Stomach smooth muscle (tissue), 2 donors: ENCODE measurements at regions not wholly inside any gene's neighbourhood (a gene's known extent, or its start where the extent isn't known, plus 50 kb on each side); places are given as distances from the start of the nearest gene placed in this dataset.
"Not testable (repeated sequence)": the region's sequence is repeated elsewhere in the genome, so short reads cannot be mapped to it uniquely, and the experiment has no call there.

Experiments used
- H3K27ac ChIP-seq: one replicate; pipeline ENCODE4 v1.7.0; 2013; ENCODE audit warnings: mild to moderate bottlenecking, low read length, inconsistent platforms
- H3K27me3 ChIP-seq, 2 donors: one replicate each; pipeline ENCODE4 v1.7.0; 2013; ENCODE audit warnings: low read length in 2 of 2; ENCODE audit not compliant: insufficient read depth in 2 of 2, control insufficient read depth in 1 of 2
- H3K36me3 ChIP-seq, 2 donors: one replicate each; pipeline ENCODE4 v1.7.0; 2013; ENCODE audit warnings: low read length in 2 of 2; ENCODE audit not compliant: control insufficient read depth in 2 of 2, insufficient read depth in 2 of 2
- H3K4me1 ChIP-seq: one replicate; pipeline ENCODE4 v1.7.0; 2013; ENCODE audit warnings: low read length; ENCODE audit not compliant: control insufficient read depth, insufficient read depth
- H3K4me3 ChIP-seq, 2 donors: one replicate each; pipeline ENCODE4 v1.7.0; 2013; ENCODE audit warnings: low read length in 2 of 2
- H3K9ac ChIP-seq, 2 donors: one replicate each; pipeline ENCODE4 v1.7.0; 2013; ENCODE audit warnings: low read length in 2 of 2, mild to moderate bottlenecking in 1 of 2
- H3K9me3 ChIP-seq, 2 donors: one replicate each; pipeline ENCODE4 v1.7.0; 2013; ENCODE audit warnings: low read length in 2 of 2; ENCODE audit not compliant: control insufficient read depth in 2 of 2
- donor health status: healthy.
- donor health status: Pancreatic carcinoma.

DNA sequence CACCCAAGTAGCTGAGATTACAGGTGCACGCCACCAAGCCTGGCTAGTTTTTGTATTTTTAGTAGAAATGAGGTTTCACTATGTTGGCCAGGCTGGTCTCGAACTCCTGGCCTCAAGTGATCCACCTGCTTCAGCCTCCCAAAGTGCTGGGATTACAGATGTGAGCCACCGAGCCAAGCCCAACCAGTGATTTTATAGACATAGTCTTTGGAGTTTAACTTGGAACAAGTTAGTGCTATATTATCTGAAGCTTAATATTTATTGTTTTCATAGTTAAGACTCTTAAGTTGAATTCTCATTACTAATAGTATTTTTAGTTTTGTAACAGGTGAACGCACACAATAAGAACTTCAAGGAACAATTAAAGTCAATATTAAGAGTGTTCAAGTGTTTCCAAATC lies 122.1 kb downstream of the SPAG6 start:
- H3K27me3 ChIP-seq, H3K4me1 ChIP-seq, H3K36me3 ChIP-seq, H3K9me3 ChIP-seq, H3K4me3 ChIP-seq, H3K27ac ChIP-seq, H3K9ac ChIP-seq: not testable (repeated sequence)

DNA sequence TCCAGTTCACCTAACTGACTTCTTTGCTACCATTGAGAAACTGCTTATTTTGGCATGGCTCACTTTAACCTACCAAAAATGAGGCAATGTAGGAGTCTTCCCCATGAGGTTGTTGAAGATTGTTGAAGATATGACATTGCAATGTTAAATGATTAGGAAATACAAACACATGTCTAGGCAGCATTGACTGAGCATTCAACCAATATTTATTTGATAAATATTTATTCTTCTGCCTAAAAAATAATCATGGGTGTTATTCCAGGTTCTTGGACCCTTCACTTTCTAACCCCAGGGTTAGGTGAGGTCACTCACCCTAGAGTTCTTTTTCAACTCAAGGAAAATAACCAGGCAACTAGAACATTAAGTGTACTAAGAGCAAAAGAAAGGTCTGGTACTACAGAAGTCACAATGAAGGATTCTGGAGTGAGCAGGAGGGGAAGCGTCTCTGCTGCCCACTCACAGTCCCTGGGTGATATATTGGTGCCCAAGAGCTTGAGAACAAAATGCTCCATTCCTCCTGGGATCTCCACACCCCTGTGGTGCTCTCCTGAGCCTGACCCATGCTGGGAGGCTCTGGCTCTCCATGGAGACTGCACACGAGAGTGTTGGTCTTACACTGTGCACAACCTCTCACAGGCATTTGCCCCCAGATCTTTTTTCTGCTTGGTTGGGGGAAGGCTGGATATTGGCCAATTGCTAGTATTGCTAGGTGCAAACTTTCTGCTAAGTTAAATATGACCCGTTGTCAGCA lies 123.4 kb downstream of the SPAG6 start:
- Histone ChIP-seq H3K4me1 (no peaks in the 10 kb centered on the region), H3K27ac (no peak overlapping the region), H3K9ac (no peak overlapping the region), H3K9me3 (no peaks in the 10 kb centered on the region), H3K36me3 (no peaks in the 10 kb centered on the region), H3K27me3 (peaks cover 2 to 5% of the 10 kb centered on the region in 2 donors), H3K4me3 (no peak overlapping the region)

DNA sequence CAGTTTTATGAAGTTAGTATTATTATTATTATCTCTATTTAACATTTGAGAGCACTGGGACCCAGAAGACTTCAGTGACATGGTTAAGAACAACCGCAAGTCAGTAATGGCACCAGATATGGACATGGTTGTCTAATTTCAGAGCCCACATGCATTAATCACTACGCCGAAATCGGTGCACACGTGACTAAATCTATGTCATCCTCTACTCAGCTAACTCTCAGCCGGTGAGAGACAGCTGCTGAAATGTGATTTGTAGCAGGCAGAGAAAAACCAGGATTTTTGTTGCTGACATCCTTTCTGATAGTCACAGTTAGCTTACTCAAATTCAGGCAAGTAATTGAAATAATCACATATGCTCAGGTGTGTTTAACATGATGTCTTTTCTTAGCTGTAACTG lies 127.7 kb downstream of the SPAG6 start:
- no peak overlapping the region for H3K27ac ChIP-seq
- H3K4me3 ChIP-seq, result no peak overlapping the region
- no peaks in the 10 kb centered on the region for H3K9me3 ChIP-seq
- H3K36me3 ChIP-seq, result no peaks in the 10 kb centered on the region
- no peak overlapping the region for H3K9ac ChIP-seq
- H3K27me3 ChIP-seq, result peaks cover 19 to 41% of the 10 kb centered on the region in 2 donors
- H3K4me1 ChIP-seq, result peaks cover 12% of the 10 kb centered on the region

DNA sequence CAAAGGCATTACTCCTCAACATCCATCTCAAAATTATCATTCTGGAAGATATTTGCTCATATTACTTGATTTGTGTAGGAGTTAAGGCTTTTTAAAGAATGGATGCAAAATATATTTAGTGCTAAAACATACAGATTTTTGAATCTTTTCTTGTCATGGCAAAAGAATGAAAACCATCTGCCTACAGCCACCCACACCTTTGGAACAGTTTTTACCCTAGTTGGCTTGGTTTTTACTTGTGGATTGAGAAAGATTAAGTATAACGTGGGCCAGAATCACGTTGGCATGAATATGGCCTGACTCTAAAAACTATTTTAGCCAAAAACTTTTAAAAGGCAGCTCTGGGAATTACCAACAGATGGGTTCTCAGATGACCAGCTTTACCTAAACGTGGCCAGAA lies 128.2 kb downstream of the SPAG6 start:
- Histone ChIP-seq H3K9ac (no peak overlapping the region), H3K4me1 (peaks cover 12% of the 10 kb centered on the region), H3K36me3 (no peaks in the 10 kb centered on the region), H3K9me3 (no peaks in the 10 kb centered on the region), H3K4me3 (no peak overlapping the region), H3K27ac (no peak overlapping the region), H3K27me3 (peaks cover 19 to 43% of the 10 kb centered on the region in 2 donors)

DNA sequence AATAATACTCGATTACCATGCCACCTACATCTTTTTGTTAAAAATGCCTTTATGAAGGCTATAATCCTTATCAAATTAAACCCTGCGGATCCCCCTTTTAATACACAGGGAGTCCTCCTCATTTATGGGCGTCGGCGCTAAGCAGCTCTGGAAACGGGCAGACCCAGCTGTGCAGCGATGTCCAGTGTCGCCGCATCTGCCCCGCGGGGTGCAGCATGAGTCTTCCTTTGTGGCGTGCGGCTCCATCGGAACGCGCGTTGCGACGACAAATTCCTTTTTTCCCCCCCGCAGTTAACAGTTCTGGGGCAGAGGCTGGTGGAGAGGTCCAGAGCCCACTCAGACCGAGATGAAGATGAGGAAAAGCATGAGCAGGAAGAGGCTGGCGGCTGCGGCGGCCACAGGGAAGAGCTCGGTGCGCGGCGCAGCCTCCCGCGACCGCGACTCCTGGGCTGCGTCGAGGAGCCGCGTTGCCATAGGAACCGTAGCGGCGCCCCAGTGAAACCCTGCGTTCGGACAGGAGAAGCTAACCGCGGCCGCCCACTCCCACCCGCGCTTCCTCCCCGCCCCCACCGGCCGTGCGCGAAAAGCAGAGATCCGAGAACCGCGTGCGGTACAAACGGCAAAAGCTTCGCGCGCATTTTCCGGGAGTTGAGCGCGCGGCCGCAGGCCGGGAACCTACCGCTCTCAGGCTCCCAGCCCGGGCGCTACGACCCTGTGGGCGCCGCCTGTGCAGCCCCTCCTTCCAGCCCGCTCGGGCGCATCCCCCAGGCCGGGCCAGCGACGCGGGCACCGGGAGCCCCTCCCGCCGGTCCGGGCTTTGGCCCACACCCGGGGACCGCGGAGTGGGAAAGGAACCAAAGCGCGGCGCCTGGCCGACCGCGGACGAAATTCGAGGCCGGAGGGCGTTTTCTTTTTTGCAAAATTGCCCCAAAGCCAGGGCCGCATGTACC lies 130.6 kb downstream of the SPAG6 start:
- H3K4me3 ChIP-seq, result peak overlapping the region; percentile 12 to 69

DNA sequence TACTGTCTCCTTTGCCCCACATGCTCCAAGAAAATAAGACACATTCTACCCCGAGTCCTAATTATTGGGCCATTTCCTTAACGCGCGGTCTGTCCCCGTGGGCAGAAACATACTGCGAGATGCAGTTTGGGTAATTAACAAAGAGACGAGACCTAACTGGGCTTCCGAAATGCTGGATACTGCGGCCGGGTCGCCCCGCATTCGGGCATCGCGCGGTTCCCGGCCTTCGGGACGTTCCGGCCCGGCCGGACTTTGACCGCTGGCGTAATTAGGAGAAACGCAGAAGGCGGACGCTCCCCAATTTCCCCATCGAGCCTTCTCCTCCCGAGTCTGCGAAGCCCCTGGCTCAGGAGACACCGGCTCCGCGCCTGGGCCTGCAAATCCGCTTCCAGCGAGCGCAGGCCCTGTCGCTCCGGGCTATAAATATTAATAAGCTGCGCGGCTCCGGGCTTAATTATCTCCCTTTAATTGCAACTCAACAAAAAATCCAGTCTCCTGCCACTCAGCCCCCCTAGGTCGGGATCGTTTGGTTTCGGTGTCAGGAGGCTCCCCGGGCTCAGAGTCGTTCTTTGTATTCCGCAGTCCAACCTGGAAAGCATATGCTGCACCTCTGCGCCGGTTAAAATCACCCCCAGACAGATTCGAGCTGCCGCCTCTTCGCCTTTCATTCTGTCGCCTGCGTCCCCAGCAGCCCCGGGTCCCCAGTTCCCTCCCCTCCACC lies 131.5 kb downstream of the SPAG6 start:
- H3K4me1 ChIP-seq, result peaks cover 12% of the 10 kb centered on the region
- no peak overlapping the region for H3K27ac ChIP-seq
- no peak overlapping the region for H3K9ac ChIP-seq
- H3K36me3 ChIP-seq, result no peaks in the 10 kb centered on the region
- H3K4me3 ChIP-seq, result peak overlapping the region; percentile 12 to 69
- H3K9me3 ChIP-seq, result no peaks in the 10 kb centered on the region
- H3K27me3 ChIP-seq, result peaks cover 19 to 43% of the 10 kb centered on the region in 2 donors

More for the DNA sequence above, 130.6 kb downstream of the SPAG6 start:
- Histone ChIP-seq H3K36me3 (no peaks in the 10 kb centered on the region), H3K27ac (no peak overlapping the region), H3K9ac (no peak overlapping the region), H3K27me3 (peaks cover 19 to 43% of the 10 kb centered on the region in 2 donors), H3K9me3 (no peaks in the 10 kb centered on the region), H3K4me1 (peaks cover 12% of the 10 kb centered on the region)

DNA sequence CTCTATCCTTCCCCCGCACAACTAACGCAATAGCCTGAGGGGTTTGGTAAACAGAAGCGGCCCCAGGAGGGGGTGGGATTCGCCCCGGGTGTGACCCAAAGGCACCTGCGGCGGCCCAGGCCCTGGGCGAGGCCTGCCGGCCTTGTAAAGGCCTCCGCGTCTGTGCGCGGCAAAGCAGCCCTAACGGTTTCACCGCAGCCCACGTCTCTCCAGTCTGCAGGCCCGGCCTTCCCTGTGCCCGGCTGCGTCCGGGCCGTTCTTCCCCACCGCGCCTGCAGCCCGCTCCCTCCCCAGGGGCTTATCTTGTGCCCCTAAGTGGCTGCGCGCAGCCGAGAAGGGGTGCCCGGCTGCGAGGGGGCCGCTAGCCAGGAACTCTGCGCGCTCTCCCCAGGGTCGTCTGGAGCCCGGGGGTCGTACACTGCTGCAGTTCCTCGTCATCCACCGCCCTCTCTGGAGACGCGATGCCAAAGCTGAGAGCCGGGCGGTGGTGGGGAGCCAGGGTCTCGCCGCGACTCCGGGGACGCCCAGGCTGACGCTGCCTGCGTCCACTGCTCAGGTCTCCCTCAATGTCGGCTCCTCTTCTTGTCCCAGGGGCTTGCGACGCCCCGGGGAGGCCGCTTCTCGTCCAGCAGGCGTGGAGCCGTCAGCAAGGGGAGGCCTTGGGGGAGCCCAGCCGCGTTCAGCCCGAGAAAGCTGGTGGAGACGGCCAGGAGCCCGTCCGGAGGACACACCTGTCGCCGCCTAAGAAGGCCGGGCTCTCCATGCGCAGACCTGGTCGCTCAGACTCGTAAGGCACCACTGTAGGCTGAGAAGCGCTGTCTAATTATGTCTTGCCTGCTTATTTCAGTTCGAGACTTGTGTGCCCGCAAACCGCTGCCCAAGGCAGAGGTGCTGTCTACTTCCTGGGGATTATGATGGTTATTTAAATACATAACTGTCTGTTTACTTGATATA lies 132.3 kb downstream of the SPAG6 start:
- Histone ChIP-seq H3K9me3 (no peaks in the 10 kb centered on the region), H3K4me1 (peaks cover 12% of the 10 kb centered on the region), H3K4me3 (no peak overlapping the region), H3K36me3 (no peaks in the 10 kb centered on the region), H3K9ac (no peak overlapping the region), H3K27me3 (peaks cover 17 to 43% of the 10 kb centered on the region in 2 donors), H3K27ac (no peak overlapping the region)

DNA sequence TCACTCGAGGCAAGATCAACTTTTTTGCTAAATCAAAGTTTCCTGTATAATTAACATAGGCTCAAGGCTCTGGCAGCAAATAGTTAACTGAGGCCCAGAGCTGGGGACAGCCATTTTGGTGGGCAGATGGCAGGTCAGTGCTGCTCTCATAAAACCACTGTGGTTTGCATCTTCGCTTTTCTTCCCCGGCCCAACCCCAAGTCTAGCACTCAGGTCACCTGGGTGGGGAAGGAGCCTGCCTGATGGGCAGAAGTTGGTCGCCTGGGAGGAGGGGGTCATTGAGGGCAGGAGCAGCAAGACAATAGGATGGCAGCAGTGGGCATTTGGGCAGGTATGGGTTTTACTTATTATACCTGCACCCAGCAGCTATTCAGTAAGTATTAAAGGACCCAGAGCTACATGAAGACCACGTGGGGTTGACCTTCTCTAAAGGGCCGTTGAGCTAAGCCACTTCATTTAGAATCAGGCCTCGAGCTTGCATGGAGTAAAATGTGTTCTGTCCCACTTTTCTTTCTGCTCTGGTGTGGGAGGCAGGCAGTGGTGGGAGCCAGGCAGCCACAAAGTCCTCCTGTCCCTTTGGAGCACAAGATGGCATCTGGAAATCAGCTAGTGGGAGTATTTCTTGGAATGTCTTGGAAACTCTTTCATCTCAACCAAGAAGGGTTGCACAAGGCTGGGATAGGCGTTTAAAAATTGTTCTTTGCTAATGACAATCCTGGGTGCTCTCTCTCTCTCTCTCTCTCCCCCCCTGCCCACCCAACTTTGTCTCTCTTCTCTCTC lies 133.4 kb downstream of the SPAG6 start:
- no peak overlapping the region for H3K9ac ChIP-seq

DNA sequence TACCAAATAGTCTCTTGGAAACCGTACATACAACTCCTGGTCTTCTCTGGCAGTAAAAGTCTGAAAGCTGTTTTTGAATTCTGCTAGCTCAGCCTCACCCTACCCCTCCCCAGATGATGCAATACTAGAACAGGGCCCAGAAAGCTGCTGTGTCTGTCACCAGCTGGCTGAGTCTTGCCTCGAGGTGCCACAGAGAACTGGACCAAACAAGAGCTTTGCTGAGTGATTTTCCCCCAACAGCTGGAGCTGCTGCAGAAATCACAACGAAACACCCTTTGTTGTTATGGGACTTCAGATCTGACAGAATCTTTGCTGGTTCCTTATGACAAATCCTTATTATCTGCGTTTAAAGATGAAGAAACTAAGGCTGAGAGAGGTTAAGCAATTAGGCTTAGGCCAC lies 134.1 kb downstream of the SPAG6 start:
- H3K4me3 ChIP-seq, result no peak overlapping the region

More for the DNA sequence above, 133.4 kb downstream of the SPAG6 start:
- Histone ChIP-seq H3K9me3 (no peaks in the 10 kb centered on the region), H3K36me3 (no peaks in the 10 kb centered on the region), H3K4me3 (no peak overlapping the region), H3K4me1 (peaks cover 12% of the 10 kb centered on the region), H3K27me3 (peaks cover 16 to 40% of the 10 kb centered on the region in 2 donors), H3K27ac (no peak overlapping the region)

More for the DNA sequence above, 134.1 kb downstream of the SPAG6 start:
- Histone ChIP-seq H3K36me3 (no peaks in the 10 kb centered on the region), H3K27me3 (peaks cover 16 to 36% of the 10 kb centered on the region in 2 donors), H3K27ac (no peak overlapping the region), H3K9ac (no peak overlapping the region), H3K9me3 (no peaks in the 10 kb centered on the region), H3K4me1 (peaks cover 12% of the 10 kb centered on the region)
